SK-N-SH (cell line): ENCODE measurements at regions not wholly inside any gene's neighbourhood (a gene's known extent, or its start where the extent isn't known, plus 50 kb on each side); places are given as distances from the start of the nearest gene placed in this dataset.

Experiments used
- CTCF ChIA-PET: fragments of 300-600, 350-600 bp; formaldehyde crosslinking; extraction: SDS; loops from one replicate; lab custom pipeline; 2021; lab: Yijun Ruan, JAX
- POLR2A ChIA-PET: fragments of 350-600 bp; sonication (Branson Sonifier 250); formaldehyde crosslinking; extraction: SDS; loops from one replicate; lab custom pipeline; 2020; ENCODE audit warnings: antibody characterized with exemption, inconsistent platforms; lab: Yijun Ruan, JAX
- DNase-seq: peaks from one replicate; pipeline ENCODE4 v3.0.0; 2012
- H2AFZ ChIP-seq: fragments of 200-600 bp; sonication (generic); 2 replicates; pipeline ENCODE4 v1.8.1; 2016; ENCODE audit warnings: antibody characterized with exemption, mild to moderate bottlenecking, low read depth
- H3F3A ChIP-seq: fragments of 200-600 bp; sonication (generic); replicated peaks from 2 replicates; pipeline ENCODE3; 2016; ENCODE audit warnings: antibody characterized with exemption, mild to moderate bottlenecking; ENCODE audit not compliant: insufficient read depth
- H3K27ac ChIP-seq, 2 experiments: fragments of 200-500 bp in 1 of 2; fragments of 200-600 bp in 1 of 2; sonication (Bioruptor generic) in 1 of 2; sonication (generic), shearing (Covaris generic) in 1 of 2; 2 replicates each; pipeline versions ENCODE4 v1.5.1 to v1.6.1; 2014 to 2016; ENCODE audit warnings: low read depth in 2 of 2, inconsistent platforms in 1 of 2, low read length in 1 of 2, mild to moderate bottlenecking in 1 of 2, mixed read lengths in 1 of 2
- H3K27me3 ChIP-seq: fragments of 200-600 bp; sonication (generic), shearing (Covaris generic); 2 replicates; pipeline ENCODE4 v1.6.1; 2016; ENCODE audit warnings: mixed run types; ENCODE audit not compliant: insufficient read depth
- H3K36me3 ChIP-seq, 2 experiments: fragments of 200-500 bp in 1 of 2; fragments of 200-600 bp in 1 of 2; sonication (Bioruptor generic) in 1 of 2; sonication (generic) in 1 of 2; replicated peaks in 1 of 2; 2 replicates each; pipeline versions ENCODE3 to v1.5.1; 2014 to 2016; ENCODE audit warnings: low read length in 1 of 2, mild to moderate bottlenecking in 1 of 2; ENCODE audit not compliant: insufficient read depth in 2 of 2, control insufficient read depth in 1 of 2
- H3K4me1 ChIP-seq, 2 experiments: fragments of 200-500 bp in 1 of 2; fragments of 200-600 bp in 1 of 2; sonication (Bioruptor generic) in 1 of 2; sonication (generic), shearing (Covaris generic) in 1 of 2; 2 replicates each; pipeline versions ENCODE4 v1.5.1 to v1.6.1; 2014 to 2016; ENCODE audit warnings: low read depth in 1 of 2, low read length in 1 of 2, mixed run types in 1 of 2; ENCODE audit not compliant: insufficient read depth in 2 of 2, control insufficient read depth in 1 of 2
- H3K4me2 ChIP-seq: fragments of 200-600 bp; sonication (generic), shearing (Covaris generic); 2 replicates; pipeline ENCODE4 v1.6.1; 2017; ENCODE audit warnings: mixed run types
- H3K4me3 ChIP-seq, 2 experiments: fragments of 200-500 bp in 1 of 2; fragments of 200-600 bp in 1 of 2; sonication (Bioruptor generic) in 1 of 2; sonication (generic), shearing (Covaris generic) in 1 of 2; 2 replicates each; pipeline versions ENCODE4 v1.5.1 to v1.8.1; 2014 to 2016; ENCODE audit warnings: low read depth in 2 of 2, inconsistent platforms in 1 of 2, low read length in 1 of 2, mild to moderate bottlenecking in 1 of 2, mixed read lengths in 1 of 2, moderate library complexity in 1 of 2
- H3K79me2 ChIP-seq: fragments of 200-600 bp; sonication (generic); 2 replicates; pipeline ENCODE4 v1.8.1; 2017; ENCODE audit warnings: mild to moderate bottlenecking; ENCODE audit not compliant: insufficient read depth
- H3K9ac ChIP-seq: fragments of 200-600 bp; sonication (generic); 2 replicates; pipeline ENCODE4 v1.6.1; 2017; ENCODE audit warnings: mixed run types
- H3K9me2 ChIP-seq: fragments of 200-600 bp; sonication (generic); 2 replicates; pipeline ENCODE4 v1.6.1; 2017; ENCODE audit warnings: mixed run types
- H3K9me3 ChIP-seq: fragments of 200-600 bp; sonication (generic); 2 replicates; pipeline ENCODE4 v1.6.1; 2017; ENCODE audit warnings: mixed run types, mild to moderate bottlenecking, moderate library complexity
- H4K20me1 ChIP-seq: fragments of 200-600 bp; sonication (generic); 2 replicates; pipeline ENCODE4 v1.6.1; 2017; ENCODE audit warnings: mild to moderate bottlenecking, mixed run types; ENCODE audit not compliant: insufficient read depth
- CTCF ChIP-seq: fragments of 200-600 bp; sonication (generic); IDR thresholded peaks from 2 replicates; pipeline ENCODE4 v1.6.1; 2017; ENCODE audit warnings: antibody characterized with exemption, mild to moderate bottlenecking, moderate library complexity
- ELF1 ChIP-seq: IDR thresholded peaks from 2 replicates; pipeline ENCODE4 v1.4.0; 2012
- EZH2phosphoT487 ChIP-seq: fragments of 200-600 bp; sonication (generic); IDR thresholded peaks from 2 replicates; pipeline ENCODE4 v1.6.1; 2017; ENCODE audit warnings: low read depth, mixed run types, mild to moderate bottlenecking, antibody characterized with exemption, moderate library complexity, borderline replicate concordance
- FOSL2 ChIP-seq: IDR thresholded peaks from 2 replicates; pipeline ENCODE4 v1.4.0; 2012; ENCODE audit warnings: low read depth, mild to moderate bottlenecking, moderate library complexity, borderline replicate concordance
- FOXJ3 ChIP-seq: sonication (generic); formaldehyde crosslinking; IDR thresholded peaks from 2 replicates; pipeline ENCODE4 v1.5.1; 2020; ENCODE audit warnings: mild to moderate bottlenecking, missing genetic modification reagents
- FOXM1 ChIP-seq: IDR thresholded peaks from 2 replicates; pipeline ENCODE4 v1.4.0; 2012; ENCODE audit warnings: low read depth, mild to moderate bottlenecking
- GATA2 ChIP-seq: sonication (generic); formaldehyde crosslinking; IDR thresholded peaks from 2 replicates; pipeline ENCODE4 v1.5.0; 2020; ENCODE audit warnings: mild to moderate bottlenecking, missing genetic modification reagents
- MAX ChIP-seq: IDR thresholded peaks from 2 replicates; pipeline ENCODE4 v1.4.0; 2012; ENCODE audit warnings: low read depth
- MEF2A ChIP-seq: IDR thresholded peaks from 2 replicates; pipeline ENCODE4 v1.4.0; 2012; ENCODE audit warnings: low read depth, borderline replicate concordance
- NRF1 ChIP-seq: IDR thresholded peaks from 2 replicates; pipeline ENCODE4 v1.6.1; 2012; ENCODE audit warnings: low read depth, mild to moderate bottlenecking, low read length
- PBX3 ChIP-seq: IDR thresholded peaks from 2 replicates; pipeline ENCODE4; 2012
- RAD21 ChIP-seq: IDR thresholded peaks from 2 replicates; pipeline ENCODE4 v1.6.1; 2012; ENCODE audit warnings: mild to moderate bottlenecking, low read length
- RCOR1 ChIP-seq: fragments of 150-350 bp; IDR thresholded peaks from 2 replicates; pipeline ENCODE4 v1.6.1; 2017; ENCODE audit warnings: antibody characterized with exemption, low read length
- RXRA ChIP-seq: IDR thresholded peaks from 2 replicates; pipeline ENCODE4 v1.4.0; 2012; ENCODE audit warnings: low read depth, mild to moderate bottlenecking, borderline replicate concordance
- SIN3A ChIP-seq: IDR thresholded peaks from 2 replicates; pipeline ENCODE4 v1.6.1; 2012; ENCODE audit warnings: low read depth, mild to moderate bottlenecking, low read length, moderate library complexity, borderline replicate concordance
- SMC3 ChIP-seq: IDR thresholded peaks from 2 replicates; pipeline ENCODE4 v1.6.1; 2012; ENCODE audit warnings: low read depth, low read length, improper control_type of control experiment
- TCF12 ChIP-seq: IDR thresholded peaks from 2 replicates; pipeline ENCODE4 v1.4.0; 2012
- TEAD4 ChIP-seq: IDR thresholded peaks from 2 replicates; pipeline ENCODE4 v1.4.0; 2012; ENCODE audit warnings: mild to moderate bottlenecking, borderline replicate concordance; ENCODE audit not compliant: insufficient read depth
- USF2 ChIP-seq: fragments of 150-350 bp; IDR thresholded peaks from 2 replicates; pipeline ENCODE4 v1.6.1; 2017; ENCODE audit warnings: antibody characterized with exemption, low read length, low read depth, borderline replicate concordance
- ZBTB33 ChIP-seq: IDR thresholded peaks from 2 replicates; pipeline ENCODE4 v1.4.0; 2012; ENCODE audit warnings: low read depth, borderline replicate concordance
- WGBS: methylation state at CpG from one replicate; pipeline ENCODE4 v1.1.6; 2017; ENCODE audit warnings: low lambda C conversion rate; 5-methylcytosine and 5-hydroxymethylcytosine counted together

GRCh38 chr10:37496061-37496460 lies 361.3 kb downstream of the ZNF248 start:
- ChIA-PET CTCF (interaction anchor here (1.0 to 3.1 kb wide), 10 partner anchors 9 to 1860 kb away, joined by 3 to 11 read pairs (median 3); no protein-coding TSS in a partner anchor), POLR2A (no interaction called here)
- Histone ChIP-seq H3K4me1 (no peaks in the 10 kb centered on the region), H3K27ac (no peak overlapping the region), H3K79me2 (no peaks in the 10 kb centered on the region), H3K27me3 (no peaks in the 10 kb centered on the region), H3K4me3 (no peak overlapping the region), H3K9ac (no peak overlapping the region), H3K9me3 (no peaks in the 10 kb centered on the region), H3K36me3 (no peaks in the 10 kb centered on the region), H3F3A (no peaks in the 10 kb centered on the region), H2AFZ (no peak overlapping the region), H3K9me2 (no peaks in the 10 kb centered on the region), H3K4me2 (no peak overlapping the region), H4K20me1 (no peaks in the 10 kb centered on the region)
- 6% methylated on average over 3 of the region's 3 CpGs for whole genome bisulfite sequencing
- TF ChIP-seq RXRA (no peak), PBX3 (no peak), USF2 (no peak), NRF1 (no peak), EZH2phosphoT487 (no peak), RCOR1 (no peak), ZBTB33 (no peak), FOXM1 (no peak), SMC3 (no peak), TCF12 (no peak), TEAD4 (no peak)
- DNase-seq: no peak

- H2AFZ ChIP-seq: no peak overlapping the region
- H3K9ac ChIP-seq: no peak overlapping the region
- WGBS: 0% methylated on average over 1 of the region's 1 CpG
- H3K4me1 ChIP-seq: no peaks in the 10 kb centered on the region
- no peaks in the 10 kb centered on the region for H3K79me2 ChIP-seq
- POLR2A ChIA-PET: no interaction called here
- H3K36me3 ChIP-seq: no peaks in the 10 kb centered on the region
- no peaks in the 10 kb centered on the region for H3K9me2 ChIP-seq
- no peak for DNase-seq
- H4K20me1 ChIP-seq: no peaks in the 10 kb centered on the region
- no peak overlapping the region for H3K27ac ChIP-seq
- no peak overlapping the region for H3K4me2 ChIP-seq
- TF ChIP-seq ELF1 (no peak), SMC3 (peak; percentile 11; the same call in 1 of the 2 replicates), MEF2A (no peak), GATA2 (CRISPR knock-in tag) (no peak), MAX (no peak), FOXM1 (no peak), RAD21 (peak; percentile 34), FOSL2 (no peak), FOXJ3 (CRISPR knock-in tag) (no peak), CTCF (peak; percentile 62), SIN3A (no peak)
- H3K4me3 ChIP-seq: no peak overlapping the region
- no peaks in the 10 kb centered on the region for H3K9me3 ChIP-seq
- no peaks in the 10 kb centered on the region for H3F3A ChIP-seq
- no peaks in the 10 kb centered on the region for H3K27me3 ChIP-seq
- CTCF ChIA-PET: interaction anchor here (0.6 to 3.1 kb wide), 18 partner anchors 9 to 1862 kb away, joined by 3 to 11 read pairs (median 3); no protein-coding TSS in a partner anchor
These were observed 362.0 kb downstream of the ZNF248 start for GRCh38 chr10:37495415-37495814.
